ENCODE measurements at regions not wholly inside any gene's neighbourhood (a gene's known extent, or its start where the extent isn't known, plus 50 kb on each side); places are given as distances from the start of the nearest gene placed in this dataset.

- TF ChIP-seq ZNF462 (CRISPR knock-in tag; IDR thresholded peaks at IDR 0.05) (no peak), REST (IDR thresholded peaks at IDR 0.05; ENCODE audit: unreplicated experiment) (no peak), EZH2 (IDR thresholded peaks at IDR 0.05; ENCODE audit: low read depth, unreplicated experiment) (no peak), ZNF331 (CRISPR knock-in tag; IDR thresholded peaks at IDR 0.05; ENCODE audit: low read depth) (no peak), CREB1 (CRISPR knock-in tag; IDR thresholded peaks at IDR 0.05; ENCODE audit: low read depth) (no peak), NANOG (IDR thresholded peaks at IDR 0.05; ENCODE audit: borderline replicate concordance) (no peak), EZH2phosphoT487 (IDR thresholded peaks at IDR 0.05; ENCODE audit: unreplicated experiment) (no peak), STAT1 (IDR thresholded peaks at IDR 0.05; ENCODE audit: unreplicated experiment) (no peak)
Observed at GRCh38 chr12:74481078-74481477, 56.6 kb upstream of the ATXN7L3B start (continued).

Measured in GM23338 (cell line).